DOHH2 (cell line): ENCODE measurements at regions not wholly inside any gene's neighbourhood (a gene's known extent, or its start where the extent isn't known, plus 50 kb on each side); places are given as distances from the start of the nearest gene placed in this dataset.

Experiments used
- H3F3A ChIP-seq: fragments of 200-600 bp; sonication (generic), shearing (Covaris generic); 2 replicates; pipeline ENCODE4 v1.6.0; 2016; ENCODE audit warnings: antibody characterized with exemption, mild to moderate bottlenecking; ENCODE audit not compliant: control insufficient read depth, insufficient read depth
- H3K27ac ChIP-seq: fragments of 200-600 bp; sonication (generic); 2 replicates; pipeline ENCODE4 v1.5.1; 2014; ENCODE audit warnings: low read depth, mild to moderate bottlenecking, low read length, moderate library complexity
- H3K27me3 ChIP-seq: fragments of 200-600 bp; sonication (generic); 2 replicates; pipeline ENCODE4 v1.6.1; 2014; ENCODE audit warnings: mild to moderate bottlenecking, low read length, mixed read lengths; ENCODE audit not compliant: control insufficient read depth
- H3K36me3 ChIP-seq: fragments of 200-600 bp; sonication (generic); 2 replicates; pipeline ENCODE4 v1.6.1; 2014; ENCODE audit warnings: mild to moderate bottlenecking, low read length, moderate library complexity, mixed read lengths; ENCODE audit not compliant: control insufficient read depth
- H3K4me1 ChIP-seq: fragments of 200-600 bp; sonication (generic); 2 replicates; pipeline ENCODE4 v1.6.1; 2014; ENCODE audit warnings: mild to moderate bottlenecking, low read length, mixed read lengths; ENCODE audit not compliant: control insufficient read depth
- H3K4me2 ChIP-seq: fragments of 200-600 bp; sonication (generic); 2 replicates; pipeline ENCODE4 v1.6.0; 2014; ENCODE audit warnings: mild to moderate bottlenecking, low read length, moderate library complexity
- H3K4me3 ChIP-seq: fragments of 200-600 bp; sonication (generic); 2 replicates; pipeline ENCODE4 v1.5.1; 2014; ENCODE audit warnings: mild to moderate bottlenecking, low read length, mixed read lengths
- H3K79me2 ChIP-seq: fragments of 200-600 bp; sonication (generic); 2 replicates; pipeline ENCODE4 v1.6.1; 2014; ENCODE audit warnings: mild to moderate bottlenecking, low read length, mixed read lengths; ENCODE audit not compliant: control insufficient read depth
- H3K9me2 ChIP-seq: fragments of 200-600 bp; sonication (generic); replicated peaks from 2 replicates; pipeline ENCODE4 v1.6.1; 2014; ENCODE audit warnings: mild to moderate bottlenecking, low read length, mixed read lengths; ENCODE audit not compliant: control insufficient read depth
- H3K9me3 ChIP-seq: fragments of 200-600 bp; sonication (generic); 2 replicates; pipeline ENCODE4 v1.6.1; 2014; ENCODE audit warnings: antibody characterized with exemption, low read length, mixed read lengths; ENCODE audit not compliant: control insufficient read depth, insufficient read depth
- H4K20me1 ChIP-seq: fragments of 200-600 bp; sonication (generic); 2 replicates; pipeline ENCODE4 v1.6.0; 2014; ENCODE audit warnings: low read depth, mild to moderate bottlenecking, antibody characterized with exemption, low read length, moderate library complexity; ENCODE audit not compliant: control insufficient read depth, insufficient read depth
- CTCF ChIP-seq: fragments of 200-600 bp; sonication (generic); IDR thresholded peaks from one replicate; pipeline ENCODE4 v1.5.1; 2014; ENCODE audit warnings: antibody characterized with exemption, mild to moderate bottlenecking, low read depth, low read length; ENCODE audit not compliant: poor library complexity, severe bottlenecking
- EZH2phosphoT487 ChIP-seq: fragments of 200-600 bp; sonication (generic); IDR thresholded peaks from 2 replicates; pipeline ENCODE4 v1.6.1; 2017; ENCODE audit warnings: borderline replicate concordance, mild to moderate bottlenecking, antibody characterized with exemption, low read length, moderate library complexity, mixed read lengths

- H4K20me1 ChIP-seq: no peaks in the 10 kb centered on the region
- H3K4me1 ChIP-seq: no peaks in the 10 kb centered on the region
- H3K27me3 ChIP-seq: no peaks in the 10 kb centered on the region
- H3K9me2 ChIP-seq: no peaks in the 10 kb centered on the region
- no peaks in the 10 kb centered on the region for H3F3A ChIP-seq
- no peak for TF ChIP-seq CTCF
- TF ChIP-seq EZH2phosphoT487: no peak
- H3K4me3 ChIP-seq: no peak overlapping the region
- H3K4me2 ChIP-seq: no peak overlapping the region
- H3K9me3 ChIP-seq: no peaks in the 10 kb centered on the region
- no peaks in the 10 kb centered on the region for H3K79me2 ChIP-seq
- H3K27ac ChIP-seq: no peak overlapping the region
- H3K36me3 ChIP-seq: no peaks in the 10 kb centered on the region
These were observed 123.4 kb upstream of the GUCY1A1 start for GRCh38 chr4:155543126-155543765.

DNA sequence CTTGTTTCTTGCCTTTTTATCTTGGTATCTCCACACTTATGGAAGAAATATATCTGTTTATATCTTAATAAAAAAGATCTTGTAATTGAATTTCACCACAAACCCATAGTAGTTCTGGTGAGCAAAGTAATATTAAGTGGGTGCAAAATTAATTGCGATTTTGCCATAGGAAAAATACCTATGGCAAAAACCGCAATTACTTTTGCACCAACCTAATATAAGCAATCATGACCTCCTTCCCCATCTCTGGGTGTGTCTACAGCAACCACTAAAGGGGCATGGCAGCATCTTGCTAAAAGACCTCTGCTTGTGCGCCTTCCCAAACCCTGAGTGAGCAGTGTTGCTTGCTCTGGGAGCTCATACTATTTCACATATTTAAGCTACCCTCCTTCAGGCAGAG, 124.2 kb upstream of the GUCY1A1 start:
- H3K36me3 ChIP-seq: no peaks in the 10 kb centered on the region
- H4K20me1 ChIP-seq: no peaks in the 10 kb centered on the region
- no peaks in the 10 kb centered on the region for H3K9me2 ChIP-seq
- no peak overlapping the region for H3K27ac ChIP-seq
- H3K4me3 ChIP-seq: no peak overlapping the region
- H3K4me1 ChIP-seq: no peaks in the 10 kb centered on the region
- TF ChIP-seq CTCF (no peak), EZH2phosphoT487 (no peak)
- H3K4me2 ChIP-seq: no peak overlapping the region
- no peaks in the 10 kb centered on the region for H3K79me2 ChIP-seq
- no peaks in the 10 kb centered on the region for H3K9me3 ChIP-seq
- no peaks in the 10 kb centered on the region for H3F3A ChIP-seq
- H3K27me3 ChIP-seq: no peaks in the 10 kb centered on the region

- Histone ChIP-seq H3K36me3 (no peaks in the 10 kb centered on the region), H3K9me2 (no peaks in the 10 kb centered on the region), H4K20me1 (no peaks in the 10 kb centered on the region), H3K27ac (no peak overlapping the region), H3F3A (no peaks in the 10 kb centered on the region), H3K79me2 (no peaks in the 10 kb centered on the region), H3K4me2 (no peak overlapping the region), H3K9me3 (no peaks in the 10 kb centered on the region), H3K4me3 (no peak overlapping the region), H3K4me1 (no peaks in the 10 kb centered on the region), H3K27me3 (no peaks in the 10 kb centered on the region)
- no peak for TF ChIP-seq CTCF
These were observed 124.9 kb upstream of the GUCY1A1 start for GRCh38 chr4:155541716-155542115.
